ENCODE measurements at regions not wholly inside any gene's neighbourhood (a gene's known extent, or its start where the extent isn't known, plus 50 kb on each side); places are given as distances from the start of the nearest gene placed in this dataset.

- H2AK5ac ChIP-seq (ENCODE audit: low read depth, low read length), result no peak overlapping the region
- no peak overlapping the region for H4K8ac ChIP-seq (ENCODE audit: extremely low read depth, insufficient read depth, low read length)
- H3K23me2 ChIP-seq (ENCODE audit: low read depth, low read length), result no peaks in the 10 kb centered on the region
- peaks cover 29 to 41% of the 10 kb centered on the region in 2 experiments for H3K9me3 ChIP-seq (ENCODE audit: insufficient read depth in 2 of 2, low read depth in 1 of 2, low read length in 1 of 2)
- TF ChIP-seq EP300 (IDR thresholded peaks at IDR 0.05; ENCODE audit: borderline replicate concordance in 1 of 2, low read depth in 2 of 2, low read length in 2 of 2) (no peak), KDM5A (IDR thresholded peaks at IDR 0.05; ENCODE audit: low read length) (no peak)
- no peaks in the 10 kb centered on the region for H3K4me1 ChIP-seq (replicated peaks in 1 of 4; ENCODE audit: control insufficient read depth in 3 of 4, insufficient read depth in 4 of 4, low read length in 3 of 4)
- no peak overlapping the region for H2BK5ac ChIP-seq (ENCODE audit: low read depth, low read length)
- 0 out of 7 replicates have a peak, but pooled peaks cover 0 to 2% (median 0%) of the 10 kb centered on the region in 4 experiments for H3K27me3 ChIP-seq (replicated peaks in 1 of 4; ENCODE audit: control insufficient read depth in 3 of 4, extremely low read depth in 1 of 4, insufficient read depth in 3 of 4, low read length in 3 of 4)
- H3K4me3 ChIP-seq (ENCODE audit: extremely low read depth in 1 of 4, insufficient read depth in 2 of 4, low read depth in 3 of 4, low read length in 4 of 4), result no peak overlapping the region
- ChIA-PET CTCF (ENCODE audit: partially characterized antibody) (interaction anchor here (0.5 to 0.6 kb wide), 2 partner anchors 231 to 465 kb away, joined by 3 to 4 read pairs; no protein-coding TSS in a partner anchor), POLR2A (ENCODE audit: partially characterized antibody) (no interaction called here)
- no peak overlapping the region for H2BK15ac ChIP-seq (ENCODE audit: low read length)
- no peak overlapping the region for H4K5ac ChIP-seq (ENCODE audit: insufficient read length, low read depth, low read length)
- H3K79me1 ChIP-seq (ENCODE audit: low read depth, low read length), result no peaks in the 10 kb centered on the region
- no peak overlapping the region for H3K27ac ChIP-seq (ENCODE audit: low read depth, low read length)
- no peak overlapping the region for H3K56ac ChIP-seq (replicated peaks; ENCODE audit: insufficient read length, low read depth, low read length)
- DNase-seq (ENCODE audit: low read depth in 1 of 2, low spot score in 2 of 2), result no peak
- no peak overlapping the region for H3K23ac ChIP-seq (ENCODE audit: insufficient read length)
- no peaks in the 10 kb centered on the region for H4K20me1 ChIP-seq (replicated peaks in 1 of 2; ENCODE audit: control insufficient read depth in 1 of 2, insufficient read depth in 2 of 2, low read length in 2 of 2)
- no peak overlapping the region for H3K4me2 ChIP-seq (ENCODE audit: insufficient read depth in 1 of 2, low read depth in 2 of 2, low read length in 2 of 2)
- no peak overlapping the region for H2BK20ac ChIP-seq (ENCODE audit: low read length)
- no peak overlapping the region for H3K14ac ChIP-seq (ENCODE audit: insufficient read length)
- H3K79me2 ChIP-seq (ENCODE audit: control insufficient read depth in 1 of 2, insufficient read depth in 2 of 2, low read length in 2 of 2), result no peaks in the 10 kb centered on the region
- peaks cover 0 to 2% (median 0%) of the 10 kb centered on the region in 4 experiments; a peak in 1 of 8 replicates for H3K36me3 ChIP-seq (ENCODE audit: control insufficient read depth in 2 of 4, insufficient read depth in 4 of 4, low read length in 3 of 4)
- no peak for FAIRE-seq
- H3K18ac ChIP-seq (ENCODE audit: extremely low read depth, low read length), result no peak overlapping the region
- H4K91ac ChIP-seq (replicated peaks; ENCODE audit: insufficient read length, low read length), result no peak overlapping the region
- H3K4ac ChIP-seq (replicated peaks; ENCODE audit: insufficient read length, low read depth, low read length), result no peak overlapping the region
- no peak overlapping the region for H2BK120ac ChIP-seq (replicated peaks; ENCODE audit: low read depth, low read length)
- WGBS, 2 experiments (ENCODE audit: extremely low coverage in 1 of 2, insufficient coverage in 1 of 2, insufficient read length in 1 of 2, insufficient replicate concordance in 2 of 2, low coverage in 1 of 2, low lambda C conversion rate in 2 of 2, missing lambda C conversion rate in 1 of 2), result 83% methylated on average over 4 of the region's 4 CpGs; no CpG with 5 or more reads in 1 of the 2 experiments
- H3K9ac ChIP-seq (replicated peaks in 1 of 4; ENCODE audit: extremely low read depth in 1 of 4, low read depth in 3 of 4, low read length in 3 of 4), result no peak overlapping the region
- no peak overlapping the region for H2BK12ac ChIP-seq (ENCODE audit: low read depth, low read length)
- H2AFZ ChIP-seq (ENCODE audit: low read length), result no peak overlapping the region
Measured at GRCh38 chr1:45259053-45259452, 52.6 kb upstream of the ZSWIM5 start.

All from H1 (cell line).